ENCODE measurements at regions not wholly inside any gene's neighbourhood (a gene's known extent, or its start where the extent isn't known, plus 50 kb on each side); places are given as distances from the start of the nearest gene placed in this dataset.

GRCh38 chr2:220835583-220835982, 736.5 kb downstream of the EPHA4 start:
- Histone ChIP-seq H3K79me2 (ENCODE audit: insufficient read depth, low read length) (no peaks in the 10 kb centered on the region), H3K23me2 (ENCODE audit: insufficient read length, low read depth, low read length, poor library complexity, severe bottlenecking) (no peaks in the 10 kb centered on the region), H3K56ac (ENCODE audit: insufficient read length, low read depth, low read length) (no peak overlapping the region), H2BK120ac (ENCODE audit: low read depth, low read length, poor library complexity, severe bottlenecking) (no peak overlapping the region), H3K9ac (ENCODE audit: extremely low read depth, insufficient read length, low read length) (no peak overlapping the region), H3T11ph (ENCODE audit: low read length) (no peak overlapping the region), H2BK15ac (ENCODE audit: low read depth, low read length) (no peak overlapping the region), H4K20me1 (ENCODE audit: control insufficient read depth, insufficient read depth, insufficient read length) (no peaks in the 10 kb centered on the region), H4K91ac (ENCODE audit: insufficient read length, low read depth, low read length) (no peak overlapping the region), H3K4ac (ENCODE audit: low read depth, low read length) (no peak overlapping the region), H2BK20ac (ENCODE audit: low read depth, low read length, poor library complexity, severe bottlenecking) (no peak overlapping the region), H4K5ac (ENCODE audit: insufficient read length, low read depth, low read length) (no peak overlapping the region), H3K14ac (ENCODE audit: insufficient read depth, low read length) (no peak overlapping the region), H4K8ac (replicated peaks; ENCODE audit: insufficient read length, low read depth, low read length) (no peak overlapping the region), H3K27ac (ENCODE audit: insufficient read length, low read depth, low read length) (no peak overlapping the region), H2BK12ac (ENCODE audit: insufficient read length, low read depth, low read length) (no peak overlapping the region), H3K4me1 (ENCODE audit: insufficient read depth, low read length) (no peaks in the 10 kb centered on the region), H3K79me1 (ENCODE audit: insufficient read depth, low read depth, low read length, poor library complexity, severe bottlenecking) (no peaks in the 10 kb centered on the region), H2BK5ac (ENCODE audit: insufficient read length, low read length) (no peak overlapping the region), H3K18ac (ENCODE audit: insufficient read length, low read depth, low read length) (no peak overlapping the region), H3K9me3 (ENCODE audit: control insufficient read depth, low read depth, low read length) (no peaks in the 10 kb centered on the region), H3K27me3 (ENCODE audit: insufficient read depth, low read length) (no peaks in the 10 kb centered on the region), H3K4me2 (ENCODE audit: insufficient read depth, insufficient read length, low read length) (no peak overlapping the region), H2AFZ (ENCODE audit: low read length) (no peak overlapping the region), H3K23ac (ENCODE audit: insufficient read length, low read depth, low read length) (no peak overlapping the region), H2AK5ac (ENCODE audit: insufficient read length, low read length) (no peak overlapping the region)
- H3K4me3 Mint-ChIP-seq, result no peak overlapping the region
- WGBS (ENCODE audit: extremely low coverage, insufficient read length, low lambda C conversion rate), result no CpG with 5 or more reads among the region's 5 CpGs
- peaks cover 7 to 8% of the 10 kb centered on the region in 2 experiments; a peak in 2 of 4 replicates for H3K4me1 Mint-ChIP-seq
- DNase-seq, result no peak
- no peaks in the 10 kb centered on the region for H3K36me3 Mint-ChIP-seq (ENCODE audit: insufficient read depth in 1 of 3, low read depth in 3 of 3)
- TF ChIP-seq CTCF (conservative IDR thresholded peaks at IDR 0.05), result no peak
- no peaks in the 10 kb centered on the region for H3K27me3 Mint-ChIP-seq (ENCODE audit: low read depth)
- peaks cover 0 to 2% of the 10 kb centered on the region in 2 experiments; a peak in 1 of 5 replicates for H3K9me3 Mint-ChIP-seq
- H3K27ac Mint-ChIP-seq, result no peak overlapping the region
